ENCODE measurements at regions not wholly inside any gene's neighbourhood (a gene's known extent, or its start where the extent isn't known, plus 50 kb on each side); places are given as distances from the start of the nearest gene placed in this dataset.

- Histone ChIP-seq H3K36me3 (ENCODE audit: control insufficient read depth, insufficient read depth, low read length) (no peaks in the 10 kb centered on the region), H3K4me3 (ENCODE audit: low read depth, low read length) (no peak overlapping the region), H3K27me3 (ENCODE audit: control insufficient read depth, insufficient read depth, low read length) (no peaks in the 10 kb centered on the region)
- CTCF ChIA-PET: no interaction called here
- TF ChIP-seq CTCF (IDR thresholded peaks at IDR 0.05; ENCODE audit: insufficient read depth, low read depth, low read length): no peak
- DNase-seq (ENCODE audit: low read depth): no peak
- POLR2A ChIA-PET: no interaction called here
These were observed 475.6 kb downstream of the RFPL4B start for GRCh38 chr6:112822769-112823168.

DNA sequence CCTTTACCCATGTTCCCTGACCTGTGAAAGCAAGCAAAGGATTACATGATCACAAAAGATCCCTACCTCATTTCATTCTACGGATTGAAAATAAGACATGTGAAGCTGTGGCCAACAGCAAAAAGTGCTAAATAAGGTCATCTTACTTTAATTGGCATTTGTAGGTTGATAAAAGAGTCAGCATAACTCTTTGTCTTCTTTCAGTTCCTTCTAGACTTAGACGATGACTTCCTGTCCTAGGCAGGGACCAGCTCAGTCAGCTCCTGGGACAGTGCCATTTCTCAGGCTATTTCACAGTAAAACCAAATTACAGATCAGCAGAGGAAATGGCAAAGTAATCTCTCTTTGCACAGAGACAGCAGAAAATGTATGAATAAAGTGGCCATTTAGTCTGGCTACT lies 480.7 kb downstream of the RFPL4B start:
- CTCF ChIA-PET: no interaction called here
- no peaks in the 10 kb centered on the region for H3K36me3 ChIP-seq (ENCODE audit: control insufficient read depth, insufficient read depth, low read length)
- POLR2A ChIA-PET: no interaction called here
- H3K27me3 ChIP-seq (ENCODE audit: control insufficient read depth, insufficient read depth, low read length): no peaks in the 10 kb centered on the region
- TF ChIP-seq CTCF (IDR thresholded peaks at IDR 0.05; ENCODE audit: insufficient read depth, low read depth, low read length): no peak
- no peak for DNase-seq (ENCODE audit: low read depth)
- H3K4me3 ChIP-seq (ENCODE audit: low read depth, low read length): no peak overlapping the region

DNA sequence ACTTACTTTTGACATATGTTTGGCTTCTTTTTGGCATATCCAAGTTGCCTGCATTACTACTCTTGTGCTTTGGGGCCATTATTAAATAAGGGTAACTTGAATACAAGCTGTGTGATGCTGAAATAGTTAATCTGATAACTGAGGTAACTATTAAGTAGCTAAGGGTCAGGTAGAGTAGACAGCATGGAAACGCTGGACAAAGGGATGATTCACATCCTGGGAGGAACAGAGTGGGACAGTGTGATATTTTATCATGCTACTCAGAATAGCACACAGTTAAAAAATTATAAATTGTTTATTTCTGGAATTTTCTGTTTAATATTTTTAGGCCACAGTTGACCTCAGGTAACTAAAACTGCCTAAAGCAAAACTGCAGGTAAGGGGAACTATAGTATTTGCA lies 483.9 kb downstream of the RFPL4B start:
- Histone ChIP-seq H3K4me3 (ENCODE audit: low read depth, low read length) (no peak overlapping the region), H3K36me3 (ENCODE audit: control insufficient read depth, insufficient read depth, low read length) (no peaks in the 10 kb centered on the region), H3K27me3 (ENCODE audit: control insufficient read depth, insufficient read depth, low read length) (no peaks in the 10 kb centered on the region)
- ChIA-PET CTCF (no interaction called here), POLR2A (no interaction called here)
- no peak for DNase-seq (ENCODE audit: low read depth)
- TF ChIP-seq CTCF (IDR thresholded peaks at IDR 0.05; ENCODE audit: insufficient read depth, low read depth, low read length): no peak

GRCh38 chr6:112833581-112834131 lies 486.5 kb downstream of the RFPL4B start:
- no peak for TF ChIP-seq CTCF (IDR thresholded peaks at IDR 0.05; ENCODE audit: insufficient read depth, low read depth, low read length)
- ChIA-PET CTCF (no interaction called here), POLR2A (no interaction called here)
- Histone ChIP-seq H3K36me3 (ENCODE audit: control insufficient read depth, insufficient read depth, low read length) (no peaks in the 10 kb centered on the region), H3K4me3 (ENCODE audit: low read depth, low read length) (no peak overlapping the region), H3K27me3 (ENCODE audit: control insufficient read depth, insufficient read depth, low read length) (no peaks in the 10 kb centered on the region)
- no peak for DNase-seq (ENCODE audit: low read depth)

DNA sequence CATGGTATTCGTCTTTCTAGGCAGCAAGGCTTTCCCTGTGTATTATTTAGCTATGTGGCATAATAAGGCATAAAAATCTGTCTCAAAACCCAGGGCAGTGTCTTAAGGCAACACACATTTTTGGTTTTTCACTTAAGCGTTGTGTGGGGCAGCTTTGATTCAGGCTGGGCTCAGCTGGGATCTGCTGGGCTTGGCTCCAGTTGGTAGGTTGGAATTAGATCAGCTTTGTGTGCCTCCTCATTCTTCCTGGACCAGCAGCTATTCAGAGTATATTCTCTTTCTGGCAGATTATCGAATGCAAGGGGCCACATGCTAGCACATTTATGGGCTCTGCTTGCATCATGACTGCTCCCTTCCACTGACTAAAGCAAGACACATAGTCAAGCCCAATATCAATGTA lies 487.9 kb downstream of the RFPL4B start:
- DNase-seq (ENCODE audit: low read depth): no peak
- POLR2A ChIA-PET: no interaction called here
- H3K4me3 ChIP-seq (ENCODE audit: low read depth, low read length): no peak overlapping the region
- H3K27me3 ChIP-seq (ENCODE audit: control insufficient read depth, insufficient read depth, low read length): no peaks in the 10 kb centered on the region
- TF ChIP-seq CTCF (IDR thresholded peaks at IDR 0.05; ENCODE audit: insufficient read depth, low read depth, low read length): no peak
- CTCF ChIA-PET: no interaction called here
- H3K36me3 ChIP-seq (ENCODE audit: control insufficient read depth, insufficient read depth, low read length): no peaks in the 10 kb centered on the region

All from BJ (cell line).